Astrocyte (in vitro differentiated cells and primary cell): ENCODE measurements at regions not wholly inside any gene's neighbourhood (a gene's known extent, or its start where the extent isn't known, plus 50 kb on each side); places are given as distances from the start of the nearest gene placed in this dataset.

Experiments
- DNase-seq: peaks from one replicate; pipeline ENCODE4 v3.0.0-alpha.2; 2010; ENCODE audit warnings: low read depth
- FAIRE-seq: peaks from 2 replicates; lab custom pipeline; 2011; peaks lifted over from hg19 to GRCh38; lab: Jason Lieb, UNC
- H2AFZ ChIP-seq: 2 replicates; pipeline ENCODE4 v1.6.0; 2012; ENCODE audit warnings: low read depth, low read length, inconsistent platforms
- H3K27ac ChIP-seq: 2 replicates; pipeline ENCODE4 v1.5.1; 2011; ENCODE audit warnings: low read depth, low read length, inconsistent platforms
- H3K27me3 ChIP-seq: 2 replicates; pipeline ENCODE4 v1.6.0; 2011; ENCODE audit warnings: low read length, inconsistent platforms; ENCODE audit not compliant: insufficient read depth
- H3K36me3 ChIP-seq: 2 replicates; pipeline ENCODE4 v1.5.1; 2011; ENCODE audit warnings: low read length, inconsistent platforms; ENCODE audit not compliant: insufficient read depth
- H3K4me1 ChIP-seq: 2 replicates; pipeline ENCODE4 v1.5.1; 2011; ENCODE audit warnings: low read length, inconsistent platforms; ENCODE audit not compliant: insufficient read depth
- H3K4me2 ChIP-seq: 2 replicates; pipeline ENCODE4 v1.6.0; 2012; ENCODE audit warnings: low read length, inconsistent platforms
- H3K4me3 ChIP-seq: 2 replicates; pipeline ENCODE4 v1.5.1; 2011; ENCODE audit warnings: low read depth, mild to moderate bottlenecking, low read length, inconsistent platforms; ENCODE audit not compliant: insufficient read depth
- H3K79me2 ChIP-seq: 2 replicates; pipeline ENCODE4 v1.6.0; 2012; ENCODE audit warnings: mild to moderate bottlenecking, low read length, inconsistent platforms; ENCODE audit not compliant: insufficient read depth
- H3K9ac ChIP-seq: 2 replicates; pipeline ENCODE4 v1.6.0; 2012; ENCODE audit warnings: mild to moderate bottlenecking, low read length, inconsistent platforms
- H3K9me3 ChIP-seq: 2 replicates; pipeline ENCODE4 v1.5.1; 2012; ENCODE audit warnings: low read depth, mild to moderate bottlenecking, low read length, inconsistent platforms; ENCODE audit not compliant: insufficient read depth
- H4K20me1 ChIP-seq: 2 replicates; pipeline ENCODE4 v1.6.0; 2012; ENCODE audit warnings: low read length, inconsistent platforms; ENCODE audit not compliant: insufficient read depth
- H3K27ac Mint-ChIP-seq: one replicate; pipeline ENCODE4 v1.8.0; 2021; ENCODE audit warnings: mild to moderate bottlenecking, mixed read lengths; ENCODE audit not compliant: unreplicated experiment
- H3K27me3 Mint-ChIP-seq: one replicate; pipeline ENCODE4 v1.8.0; 2021; ENCODE audit warnings: low read depth, mixed read lengths; ENCODE audit not compliant: unreplicated experiment
- H3K36me3 Mint-ChIP-seq: one replicate; pipeline ENCODE4 v1.8.0; 2021; ENCODE audit warnings: low read depth, mixed read lengths; ENCODE audit not compliant: unreplicated experiment
- H3K4me1 Mint-ChIP-seq: one replicate; pipeline ENCODE4 v1.8.0; 2021; ENCODE audit warnings: low read depth, mixed read lengths; ENCODE audit not compliant: unreplicated experiment
- H3K4me3 Mint-ChIP-seq: one replicate; pipeline ENCODE4 v1.8.0; 2021; ENCODE audit warnings: mild to moderate bottlenecking, moderate library complexity, mixed read lengths; ENCODE audit not compliant: unreplicated experiment
- H3K9me3 Mint-ChIP-seq: one replicate; pipeline ENCODE4 v1.8.0; 2021; ENCODE audit warnings: mild to moderate bottlenecking, mixed read lengths; ENCODE audit not compliant: unreplicated experiment
- CTCF ChIP-seq: IDR thresholded peaks from 2 replicates; pipeline ENCODE4 v1.5.1; 2011; ENCODE audit warnings: low read depth, mild to moderate bottlenecking, inconsistent platforms, low read length, moderate library complexity; ENCODE audit not compliant: insufficient read depth
- EZH2 ChIP-seq: IDR thresholded peaks from 2 replicates; pipeline ENCODE4 v1.6.1; 2012; ENCODE audit warnings: mild to moderate bottlenecking, low read length, inconsistent platforms; ENCODE audit not compliant: insufficient read depth

GRCh38 chr9:101849102-101849707, 110.8 kb upstream of the GRIN3A start:
- no peaks in the 10 kb centered on the region for H3K36me3 Mint-ChIP-seq
- no peak for FAIRE-seq
- no peaks in the 10 kb centered on the region for H3K27me3 ChIP-seq

GRCh38 chr9:101848485-101848919, 110.1 kb upstream of the GRIN3A start:
- H3K36me3 Mint-ChIP-seq = no peaks in the 10 kb centered on the region
- no peaks in the 10 kb centered on the region for H3K9me3 ChIP-seq
- H3K27ac Mint-ChIP-seq = no peak overlapping the region
- peak; percentile 15 for DNase-seq
- H3K27me3 Mint-ChIP-seq = no peaks in the 10 kb centered on the region
- TF ChIP-seq CTCF = no peak
- TF ChIP-seq EZH2 = no peak
- H3K9me3 Mint-ChIP-seq = peaks cover 2% of the 10 kb centered on the region
- no peaks in the 10 kb centered on the region for H3K36me3 ChIP-seq
- H3K27me3 ChIP-seq = no peaks in the 10 kb centered on the region
- no peak overlapping the region for H3K27ac ChIP-seq
- H3K4me1 Mint-ChIP-seq = no peaks in the 10 kb centered on the region
- no peak for FAIRE-seq
- H3K9ac ChIP-seq = no peak overlapping the region
- H3K4me3 Mint-ChIP-seq = no peak overlapping the region
- no peaks in the 10 kb centered on the region for H4K20me1 ChIP-seq
- peak overlapping the region; percentile 34 for H2AFZ ChIP-seq
- H3K4me2 ChIP-seq = no peak overlapping the region
- H3K79me2 ChIP-seq = no peaks in the 10 kb centered on the region
- no peak overlapping the region for H3K4me3 ChIP-seq
- no peaks in the 10 kb centered on the region for H3K4me1 ChIP-seq

More at GRCh38 chr9:101849102-101849707, 110.8 kb upstream of the GRIN3A start:
- H3K4me3 ChIP-seq = no peak overlapping the region
- no peak for DNase-seq
- no peaks in the 10 kb centered on the region for H4K20me1 ChIP-seq
- Mint-ChIP-seq H3K9me3 (peaks cover 2% of the 10 kb centered on the region), H3K4me3 (no peak overlapping the region), H3K27ac (no peak overlapping the region), H3K27me3 (no peaks in the 10 kb centered on the region), H3K4me1 (no peaks in the 10 kb centered on the region)
- no peaks in the 10 kb centered on the region for H3K36me3 ChIP-seq
- no peak overlapping the region for H3K9ac ChIP-seq
- no peak for TF ChIP-seq EZH2
- no peak overlapping the region for H3K4me2 ChIP-seq
- no peaks in the 10 kb centered on the region for H3K9me3 ChIP-seq
- no peak overlapping the region for H3K27ac ChIP-seq
- no peaks in the 10 kb centered on the region for H3K4me1 ChIP-seq
- H2AFZ ChIP-seq = no peak overlapping the region
- no peaks in the 10 kb centered on the region for H3K79me2 ChIP-seq

GRCh38 chr9:101846161-101846560, 107.7 kb upstream of the GRIN3A start:
- H3K4me3 ChIP-seq = no peak overlapping the region
- no peaks in the 10 kb centered on the region for H4K20me1 ChIP-seq
- H3K9ac ChIP-seq = no peak overlapping the region
- Mint-ChIP-seq H3K36me3 (no peaks in the 10 kb centered on the region), H3K4me3 (no peak overlapping the region), H3K4me1 (no peaks in the 10 kb centered on the region), H3K9me3 (no peaks in the 10 kb centered on the region), H3K27ac (no peak overlapping the region), H3K27me3 (no peaks in the 10 kb centered on the region)
- no peak overlapping the region for H3K4me2 ChIP-seq
- H3K27ac ChIP-seq = no peak overlapping the region
- TF ChIP-seq CTCF (no peak), EZH2 (no peak)
- FAIRE-seq (no peak), DNase-seq (no peak)
- no peaks in the 10 kb centered on the region for H3K36me3 ChIP-seq
- H2AFZ ChIP-seq = no peak overlapping the region
- no peaks in the 10 kb centered on the region for H3K9me3 ChIP-seq
- no peaks in the 10 kb centered on the region for H3K27me3 ChIP-seq
- H3K4me1 ChIP-seq = no peaks in the 10 kb centered on the region
- no peaks in the 10 kb centered on the region for H3K79me2 ChIP-seq
